ENCODE measurements at regions not wholly inside any gene's neighbourhood (a gene's known extent, or its start where the extent isn't known, plus 50 kb on each side); places are given as distances from the start of the nearest gene placed in this dataset.
A peak's percentile ranks its signal among the peaks of the same experiment; 100 is the strongest.

DNA sequence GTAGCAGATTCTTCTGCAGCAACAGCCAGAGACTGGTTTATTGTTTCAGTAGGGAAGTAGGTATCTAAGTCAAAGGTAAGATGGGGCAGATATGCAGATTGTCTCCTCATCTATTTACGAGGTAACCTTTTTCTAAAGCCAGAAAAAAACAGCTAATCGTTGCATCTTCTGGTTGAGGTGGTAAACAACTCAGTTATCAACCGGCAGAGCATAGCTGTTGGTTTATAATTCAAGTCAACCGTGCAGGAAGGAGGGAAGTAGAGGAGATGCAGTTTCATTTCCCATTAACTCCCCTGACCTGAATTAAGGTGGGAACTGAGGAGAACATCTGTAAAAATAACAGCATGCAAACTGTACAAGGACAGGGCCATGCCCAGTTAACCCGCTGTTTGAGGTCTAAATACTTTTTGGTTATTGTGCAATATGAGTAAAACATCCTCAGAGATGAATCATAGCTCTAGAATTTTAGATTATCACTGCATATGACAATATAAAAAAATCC is 156.5 kb upstream of the ITGB1 start:
- Histone ChIP-seq H3K27ac (ENCODE audit: control insufficient read depth, insufficient read depth, low read length) (peak overlapping the region; percentile 9), H4K20me1 (ENCODE audit: control insufficient read depth, extremely low read depth, insufficient read depth, low read length) (no peaks in the 10 kb centered on the region), H3K9me1 (ENCODE audit: control insufficient read depth, extremely low read depth, insufficient read depth, low read length) (no peaks in the 10 kb centered on the region), H3K9me3 (ENCODE audit: control insufficient read depth, low read depth, low read length) (no peaks in the 10 kb centered on the region), H3K4me2 (ENCODE audit: control insufficient read depth, extremely low read depth, insufficient read depth, low read depth, low read length) (peak overlapping the region; percentile 17), H3K4me1 (ENCODE audit: control insufficient read depth, extremely low read depth, insufficient read depth, low read length) (peaks cover 34% of the 10 kb centered on the region), H3K27me3 (ENCODE audit: control insufficient read depth, extremely low read depth, insufficient read depth, low read length) (no peaks in the 10 kb centered on the region), H3K79me2 (ENCODE audit: control insufficient read depth, insufficient read depth, low read length) (no peaks in the 10 kb centered on the region), H3K4me3 (ENCODE audit: control insufficient read depth in 2 of 3, extremely low read depth in 1 of 3, insufficient read depth in 2 of 3, low read depth in 1 of 3, low read length in 3 of 3) (no peak overlapping the region), H2AFZ (ENCODE audit: control insufficient read depth, low read length) (no peak overlapping the region), H3K36me3 (ENCODE audit: control insufficient read depth in 2 of 2, extremely low read depth in 1 of 2, insufficient read depth in 2 of 2, low read length in 2 of 2) (no peaks in the 10 kb centered on the region), H3K9ac (ENCODE audit: control insufficient read depth, extremely low read depth, insufficient read depth, low read length) (no peak overlapping the region)
- dilution Hi-C loops (cut with MboI; ENCODE audit: extremely low pct_ligation_motif_present, low sequenced_read_pairs): no loop called here
- TF ChIP-seq, protein P1, sequence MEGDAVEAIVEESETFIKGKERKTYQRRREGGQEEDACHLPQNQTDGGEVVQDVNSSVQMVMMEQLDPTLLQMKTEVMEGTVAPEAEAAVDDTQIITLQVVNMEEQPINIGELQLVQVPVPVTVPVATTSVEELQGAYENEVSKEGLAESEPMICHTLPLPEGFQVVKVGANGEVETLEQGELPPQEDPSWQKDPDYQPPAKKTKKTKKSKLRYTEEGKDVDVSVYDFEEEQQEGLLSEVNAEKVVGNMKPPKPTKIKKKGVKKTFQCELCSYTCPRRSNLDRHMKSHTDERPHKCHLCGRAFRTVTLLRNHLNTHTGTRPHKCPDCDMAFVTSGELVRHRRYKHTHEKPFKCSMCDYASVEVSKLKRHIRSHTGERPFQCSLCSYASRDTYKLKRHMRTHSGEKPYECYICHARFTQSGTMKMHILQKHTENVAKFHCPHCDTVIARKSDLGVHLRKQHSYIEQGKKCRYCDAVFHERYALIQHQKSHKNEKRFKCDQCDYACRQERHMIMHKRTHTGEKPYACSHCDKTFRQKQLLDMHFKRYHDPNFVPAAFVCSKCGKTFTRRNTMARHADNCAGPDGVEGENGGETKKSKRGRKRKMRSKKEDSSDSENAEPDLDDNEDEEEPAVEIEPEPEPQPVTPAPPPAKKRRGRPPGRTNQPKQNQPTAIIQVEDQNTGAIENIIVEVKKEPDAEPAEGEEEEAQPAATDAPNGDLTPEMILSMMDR (optimal IDR thresholded peaks at IDR 0.05 in 1 of 3, IDR thresholded peaks at IDR 0.05 in 1 of 3, conservative IDR thresholded peaks at IDR 0.05 in 1 of 3; ENCODE audit: extremely low read depth in 1 of 3, insufficient read depth in 2 of 3, low read length in 3 of 3): no peak
- no peak for DNase-seq (ENCODE audit: low read depth, low spot score)
- FAIRE-seq: peak; percentile 87

- TF ChIP-seq, protein P1 (optimal IDR thresholded peaks at IDR 0.05 in 1 of 3, IDR thresholded peaks at IDR 0.05 in 1 of 3, conservative IDR thresholded peaks at IDR 0.05 in 1 of 3; ENCODE audit: extremely low read depth in 1 of 3, insufficient read depth in 2 of 3, low read length in 3 of 3): no peak
- TF ChIP-seq EZH2 (IDR thresholded peaks at IDR 0.05; ENCODE audit: low read length): no peak
- Histone ChIP-seq H3K27me3 (ENCODE audit: control insufficient read depth, extremely low read depth, insufficient read depth, low read length) (no peaks in the 10 kb centered on the region), H3K36me3 (ENCODE audit: control insufficient read depth in 2 of 2, extremely low read depth in 1 of 2, insufficient read depth in 2 of 2, low read length in 2 of 2) (no peaks in the 10 kb centered on the region), H3K4me2 (ENCODE audit: control insufficient read depth, extremely low read depth, insufficient read depth, low read depth, low read length) (peak overlapping the region; percentile 42), H2AFZ (ENCODE audit: control insufficient read depth, low read length) (peak overlapping the region; percentile 6), H3K9me3 (ENCODE audit: control insufficient read depth, low read depth, low read length) (no peaks in the 10 kb centered on the region), H4K20me1 (ENCODE audit: control insufficient read depth, extremely low read depth, insufficient read depth, low read length) (no peaks in the 10 kb centered on the region), H3K27ac (ENCODE audit: control insufficient read depth, insufficient read depth, low read length) (peak overlapping the region; percentile 1), H3K79me2 (ENCODE audit: control insufficient read depth, insufficient read depth, low read length) (no peaks in the 10 kb centered on the region), H3K4me1 (ENCODE audit: control insufficient read depth, extremely low read depth, insufficient read depth, low read length) (peaks cover 34% of the 10 kb centered on the region), H3K9me1 (ENCODE audit: control insufficient read depth, extremely low read depth, insufficient read depth, low read length) (no peaks in the 10 kb centered on the region), H3K9ac (ENCODE audit: control insufficient read depth, extremely low read depth, insufficient read depth, low read length) (no peak overlapping the region), H3K4me3 (ENCODE audit: control insufficient read depth in 2 of 3, extremely low read depth in 1 of 3, insufficient read depth in 2 of 3, low read depth in 1 of 3, low read length in 3 of 3) (no peak overlapping the region)
- dilution Hi-C loops (cut with MboI; ENCODE audit: extremely low pct_ligation_motif_present, low sequenced_read_pairs): no loop called here
- FAIRE-seq: peak; percentile 65
- DNase-seq (ENCODE audit: low read depth, low spot score): peak; percentile 28
These were observed 155.4 kb upstream of the ITGB1 start for GRCh38 chr10:33113466-33113865.
